Activated gamma-delta T cell (primary cell): ENCODE measurements at regions not wholly inside any gene's neighbourhood (a gene's known extent, or its start where the extent isn't known, plus 50 kb on each side); places are given as distances from the start of the nearest gene placed in this dataset.

Experiments
- DNase-seq: peaks from one replicate; lab custom pipeline; 2025; lab: John Stamatoyannopoulos, UW

- DNase-seq: no peak
These were observed 1283.2 kb upstream of the NXPH2 start for GRCh38 chr2:140063356-140063755.

GRCh38 chr2:140061240-140061639 is 1281.0 kb upstream of the NXPH2 start:
- DNase-seq: no peak

- DNase-seq: no peak
These were observed 1277.7 kb upstream of the NXPH2 start for GRCh38 chr2:140057928-140058327.

- no peak for DNase-seq
These were observed 1261.6 kb upstream of the NXPH2 start for GRCh38 chr2:140041811-140042210.

- no peak for DNase-seq
These were observed 1261.0 kb upstream of the NXPH2 start for GRCh38 chr2:140041239-140041638.

- no peak for DNase-seq
These were observed 1253.4 kb upstream of the NXPH2 start for GRCh38 chr2:140033638-140034037.

- no peak for DNase-seq
These were observed 1247.8 kb upstream of the NXPH2 start for GRCh38 chr2:140027966-140028365.

GRCh38 chr2:140027320-140027719 is 1247.1 kb upstream of the NXPH2 start:
- DNase-seq: no peak

- no peak for DNase-seq
These were observed 1243.1 kb upstream of the NXPH2 start for GRCh38 chr2:140023291-140023690.

GRCh38 chr2:140018541-140018940 is 1238.4 kb upstream of the NXPH2 start:
- no peak for DNase-seq

- DNase-seq: no peak
These were observed 1234.0 kb upstream of the NXPH2 start for GRCh38 chr2:140014204-140014546.

- no peak for DNase-seq
These were observed 1233.5 kb upstream of the NXPH2 start for GRCh38 chr2:140013545-140014203.

- DNase-seq: no peak
These were observed 1231.1 kb upstream of the NXPH2 start for GRCh38 chr2:140011287-140011686.

GRCh38 chr2:140002110-140002509 is 1221.9 kb upstream of the NXPH2 start:
- DNase-seq: no peak

GRCh38 chr2:139992711-139993345 is 1212.6 kb upstream of the NXPH2 start:
- no peak for DNase-seq

- no peak for DNase-seq
These were observed 1211.9 kb upstream of the NXPH2 start for GRCh38 chr2:139992078-139992477.

- DNase-seq: peak; percentile 6
These were observed 1210.6 kb upstream of the NXPH2 start for GRCh38 chr2:139990646-139991335.

- no peak for DNase-seq
These were observed 1189.1 kb upstream of the NXPH2 start for GRCh38 chr2:139969323-139969722.

GRCh38 chr2:139968588-139968987 is 1188.4 kb upstream of the NXPH2 start:
- DNase-seq: no peak

GRCh38 chr2:139967665-139968064 is 1187.5 kb upstream of the NXPH2 start:
- no peak for DNase-seq

GRCh38 chr2:139964721-139965440 is 1184.7 kb upstream of the NXPH2 start:
- no peak for DNase-seq

GRCh38 chr2:139963863-139964355 is 1183.7 kb upstream of the NXPH2 start:
- DNase-seq: no peak
